ENCODE measurements at regions not wholly inside any gene's neighbourhood (a gene's known extent, or its start where the extent isn't known, plus 50 kb on each side); places are given as distances from the start of the nearest gene placed in this dataset.

- no peak overlapping the region for H3K4me3 Mint-ChIP-seq (ENCODE audit: low read depth)
- DNase-seq (ENCODE audit: low spot score, unreplicated experiment) = no peak
- peaks cover 26% of the 10 kb centered on the region for H3K27me3 Mint-ChIP-seq
- TF ChIP-seq CTCF (IDR thresholded peaks at IDR 0.05; ENCODE audit: unreplicated experiment) = peak; percentile 24
- H3K27ac Mint-ChIP-seq = no peak overlapping the region
- H3K4me1 Mint-ChIP-seq (ENCODE audit: low read depth) = no peaks in the 10 kb centered on the region
- H3K9me3 Mint-ChIP-seq (ENCODE audit: low read depth) = no peaks in the 10 kb centered on the region
- no peaks in the 10 kb centered on the region for H3K36me3 Mint-ChIP-seq (ENCODE audit: insufficient read depth)
These were observed 86.7 kb upstream of the ANKRD34C start for GRCh38 chr15:79195802-79196201.

GRCh38 chr15:79195239-79195638 is 87.3 kb upstream of the ANKRD34C start:
- H3K9me3 Mint-ChIP-seq (ENCODE audit: low read depth) = no peaks in the 10 kb centered on the region
- TF ChIP-seq CTCF (IDR thresholded peaks at IDR 0.05; ENCODE audit: unreplicated experiment) = no peak
- H3K27ac Mint-ChIP-seq = no peak overlapping the region
- no peak overlapping the region for H3K4me3 Mint-ChIP-seq (ENCODE audit: low read depth)
- no peak for DNase-seq (ENCODE audit: low spot score, unreplicated experiment)
- H3K4me1 Mint-ChIP-seq (ENCODE audit: low read depth) = no peaks in the 10 kb centered on the region
- H3K36me3 Mint-ChIP-seq (ENCODE audit: insufficient read depth) = no peaks in the 10 kb centered on the region
- peaks cover 25% of the 10 kb centered on the region for H3K27me3 Mint-ChIP-seq

- no peak for DNase-seq (ENCODE audit: low spot score, unreplicated experiment)
- Mint-ChIP-seq H3K27ac (no peak overlapping the region), H3K4me1 (ENCODE audit: low read depth) (no peaks in the 10 kb centered on the region), H3K4me3 (ENCODE audit: low read depth) (no peak overlapping the region), H3K36me3 (ENCODE audit: insufficient read depth) (no peaks in the 10 kb centered on the region), H3K27me3 (peaks cover 25% of the 10 kb centered on the region), H3K9me3 (ENCODE audit: low read depth) (no peaks in the 10 kb centered on the region)
- TF ChIP-seq CTCF (IDR thresholded peaks at IDR 0.05; ENCODE audit: unreplicated experiment) = no peak
These were observed 88.1 kb upstream of the ANKRD34C start for GRCh38 chr15:79194386-79194785.

- no peaks in the 10 kb centered on the region for H3K36me3 Mint-ChIP-seq (ENCODE audit: insufficient read depth)
- H3K27ac Mint-ChIP-seq = no peak overlapping the region
- TF ChIP-seq CTCF (IDR thresholded peaks at IDR 0.05; ENCODE audit: unreplicated experiment) = no peak
- no peaks in the 10 kb centered on the region for H3K9me3 Mint-ChIP-seq (ENCODE audit: low read depth)
- H3K4me3 Mint-ChIP-seq (ENCODE audit: low read depth) = no peak overlapping the region
- H3K4me1 Mint-ChIP-seq (ENCODE audit: low read depth) = no peaks in the 10 kb centered on the region
- H3K27me3 Mint-ChIP-seq = peaks cover 25% of the 10 kb centered on the region
- DNase-seq (ENCODE audit: low spot score, unreplicated experiment) = no peak
These were observed 89.0 kb upstream of the ANKRD34C start for GRCh38 chr15:79193549-79193948.

GRCh38 chr15:79193103-79193502 is 89.4 kb upstream of the ANKRD34C start:
- no peak for DNase-seq (ENCODE audit: low spot score, unreplicated experiment)

More at GRCh38 chr15:79193103-79193502, 89.4 kb upstream of the ANKRD34C start:
- Mint-ChIP-seq H3K36me3 (ENCODE audit: insufficient read depth) (no peaks in the 10 kb centered on the region), H3K4me1 (ENCODE audit: low read depth) (no peaks in the 10 kb centered on the region), H3K9me3 (ENCODE audit: low read depth) (no peaks in the 10 kb centered on the region), H3K4me3 (ENCODE audit: low read depth) (no peak overlapping the region), H3K27ac (no peak overlapping the region), H3K27me3 (peaks cover 25% of the 10 kb centered on the region)
- no peak for TF ChIP-seq CTCF (IDR thresholded peaks at IDR 0.05; ENCODE audit: unreplicated experiment)

All from progenitor cell of endocrine pancreas (in vitro differentiated cells).